HEK293 (cell line): ENCODE measurements at regions not wholly inside any gene's neighbourhood (a gene's known extent, or its start where the extent isn't known, plus 50 kb on each side); places are given as distances from the start of the nearest gene placed in this dataset.
"Not testable (repeated sequence)": the region's sequence is repeated elsewhere in the genome, so short reads cannot be mapped to it uniquely, and the experiment has no call there.

Experiments used
- CTCF ChIA-PET: fragments of 350-600 bp; formaldehyde crosslinking; extraction: SDS; loops from one replicate; lab custom pipeline; 2021; ENCODE audit warnings: antibody characterized with exemption; lab: Yijun Ruan, JAX
- POLR2A ChIA-PET: fragments of 300-600 bp; formaldehyde crosslinking; extraction: SDS; loops from one replicate; lab custom pipeline; 2020; ENCODE audit warnings: antibody characterized with exemption, inconsistent platforms; lab: Yijun Ruan, JAX
- H3K27ac ChIP-seq: fragments of 200-500 bp; sonication (Bioruptor generic); 2 replicates; pipeline ENCODE4 v1.5.1; 2014; ENCODE audit warnings: low read depth, low read length, control low read depth, inconsistent platforms; ENCODE audit errors: extremely low read depth
- H3K36me3 ChIP-seq, 2 experiments: fragments of 200-500 bp in 1 of 2; sonication (Bioruptor generic) in 1 of 2; 1 replicate in 1 of 2; 2 replicates in 1 of 2; pipeline ENCODE4 v1.5.1; 2014 to 2017; ENCODE audit warnings: inconsistent platforms in 2 of 2, low read length in 2 of 2; ENCODE audit not compliant: control insufficient read depth in 2 of 2, insufficient read depth in 1 of 2
- H3K4me1 ChIP-seq: fragments of 200-500 bp; sonication (Bioruptor generic); 2 replicates; pipeline ENCODE4 v1.5.1; 2014; ENCODE audit warnings: mild to moderate bottlenecking, low read length, inconsistent platforms; ENCODE audit not compliant: control insufficient read depth, insufficient read depth
- H3K4me3 ChIP-seq: 2 replicates; pipeline ENCODE4 v1.5.1; 2011; ENCODE audit warnings: low read depth, mild to moderate bottlenecking, control low read depth, low read length, moderate library complexity
- H3K9me3 ChIP-seq: fragments of 200-500 bp; sonication (Bioruptor generic); 2 replicates; pipeline ENCODE4 v1.5.1; 2014; ENCODE audit warnings: low read depth, low read length, inconsistent platforms; ENCODE audit not compliant: control insufficient read depth, insufficient read depth
- BCL11A ChIP-seq: fragments of 450-650 bp; formaldehyde crosslinking; IDR thresholded peaks from 2 replicates; pipeline ENCODE4 v1.5.1; 2016; ENCODE audit warnings: low read depth, missing biosample characterization, missing genetic modification characterization
- GFI1B ChIP-seq: fragments of 450-650 bp; formaldehyde crosslinking; IDR thresholded peaks from 2 replicates; pipeline ENCODE4 v1.5.1; 2016; ENCODE audit warnings: missing biosample characterization, missing genetic modification characterization
- KLF9 ChIP-seq: fragments of 450-650 bp; formaldehyde crosslinking; IDR thresholded peaks from 2 replicates; pipeline ENCODE4 v1.5.1; 2016; ENCODE audit warnings: missing biosample characterization, missing genetic modification characterization, low read depth
- PBX3 ChIP-seq: sonication (generic); formaldehyde crosslinking; IDR thresholded peaks from 2 replicates; pipeline ENCODE4 v1.8.1; 2022; ENCODE audit warnings: mild to moderate bottlenecking, moderate library complexity, missing genetic modification reagents
- REST ChIP-seq: fragments of 450-650 bp; formaldehyde crosslinking; IDR thresholded peaks from 2 replicates; pipeline ENCODE4 v1.5.1; 2016; ENCODE audit warnings: missing biosample characterization, missing genetic modification characterization
- SCRT2 ChIP-seq: fragments of 450-650 bp; formaldehyde crosslinking; IDR thresholded peaks from 2 replicates; pipeline ENCODE4 v1.5.1; 2016; ENCODE audit warnings: missing biosample characterization, missing genetic modification characterization
- WT1 ChIP-seq: fragments of 450-650 bp; formaldehyde crosslinking; IDR thresholded peaks from 2 replicates; pipeline ENCODE4 v1.5.1; 2016; ENCODE audit warnings: missing biosample characterization, missing genetic modification characterization
- ZBTB1 ChIP-seq: fragments of 450-650 bp; formaldehyde crosslinking; IDR thresholded peaks from 2 replicates; pipeline ENCODE4 v1.5.1; 2016; ENCODE audit warnings: missing biosample characterization, missing genetic modification characterization
- ZBTB17 ChIP-seq: fragments of 450-650 bp; formaldehyde crosslinking; IDR thresholded peaks from 2 replicates; pipeline ENCODE4 v1.5.1; 2016; ENCODE audit warnings: missing biosample characterization, missing genetic modification characterization
- ZFP69B ChIP-seq: fragments of 450-650 bp; formaldehyde crosslinking; IDR thresholded peaks from 2 replicates; pipeline ENCODE4 v1.5.1; 2016; ENCODE audit warnings: missing biosample characterization, missing genetic modification characterization
- ZNF239 ChIP-seq: fragments of 450-650 bp; formaldehyde crosslinking; IDR thresholded peaks from 2 replicates; pipeline ENCODE4 v1.5.1; 2016; ENCODE audit warnings: missing biosample characterization, missing genetic modification characterization
- ZNF423 ChIP-seq: fragments of 450-650 bp; formaldehyde crosslinking; IDR thresholded peaks from 2 replicates; pipeline ENCODE4 v1.5.1; 2016; ENCODE audit warnings: missing biosample characterization, missing genetic modification characterization
- ZNF514 ChIP-seq: fragments of 450-650 bp; formaldehyde crosslinking; IDR thresholded peaks from 2 replicates; pipeline ENCODE4 v1.5.1; 2016; ENCODE audit warnings: missing biosample characterization, missing genetic modification characterization
- ZNF660 ChIP-seq: fragments of 450-650 bp; IDR thresholded peaks from 2 replicates; pipeline ENCODE4 v1.5.1; 2018; ENCODE audit warnings: missing biosample characterization, mild to moderate bottlenecking, missing genetic modification characterization
- ZNF843 ChIP-seq: fragments of 450-650 bp; formaldehyde crosslinking; IDR thresholded peaks from 2 replicates; pipeline ENCODE4 v1.5.1; 2016; ENCODE audit warnings: missing biosample characterization, missing genetic modification characterization
- ZSCAN23 ChIP-seq: fragments of 450-650 bp; formaldehyde crosslinking; IDR thresholded peaks from 2 replicates; pipeline ENCODE4 v1.5.1; 2016; ENCODE audit warnings: missing biosample characterization, missing genetic modification characterization
- TF ChIP-seq, protein P1 (sequence below): fragments of 450-650 bp; formaldehyde crosslinking; IDR thresholded peaks from 2 replicates; pipeline ENCODE4 v1.5.1; 2016; ENCODE audit warnings: missing biosample characterization, missing genetic modification characterization
- TF ChIP-seq, protein P2 (sequence below): fragments of 450-650 bp; formaldehyde crosslinking; IDR thresholded peaks from 2 replicates; pipeline ENCODE4 v1.5.1; 2017; ENCODE audit warnings: missing biosample characterization, missing genetic modification characterization
- TF ChIP-seq, protein P3 (sequence below): fragments of 450-650 bp; formaldehyde crosslinking; IDR thresholded peaks from 2 replicates; pipeline ENCODE4 v1.5.1; 2016; ENCODE audit warnings: missing biosample characterization, missing genetic modification characterization

GRCh38 chr10:60470091-60470490 is 80.4 kb upstream of the ANK3 start:
- H3K4me3 ChIP-seq = no peak overlapping the region
- TF ChIP-seq ZNF239 (tag by site-specific recombination) (no peak), ZNF514 (tag by site-specific recombination) (no peak), GFI1B (no peak), PBX3 (CRISPR knock-in tag) (no peak), ZNF660 (tag by site-specific recombination) (no peak), ZBTB17 (tag by site-specific recombination) (no peak), ZSCAN23 (tag by site-specific recombination) (no peak), BCL11A (tag by site-specific recombination) (no peak), ZNF843 (tag by site-specific recombination) (no peak), ZNF423 (tag by site-specific recombination) (no peak), ZBTB1 (tag by site-specific recombination) (no peak)
- TF ChIP-seq, protein P1, sequence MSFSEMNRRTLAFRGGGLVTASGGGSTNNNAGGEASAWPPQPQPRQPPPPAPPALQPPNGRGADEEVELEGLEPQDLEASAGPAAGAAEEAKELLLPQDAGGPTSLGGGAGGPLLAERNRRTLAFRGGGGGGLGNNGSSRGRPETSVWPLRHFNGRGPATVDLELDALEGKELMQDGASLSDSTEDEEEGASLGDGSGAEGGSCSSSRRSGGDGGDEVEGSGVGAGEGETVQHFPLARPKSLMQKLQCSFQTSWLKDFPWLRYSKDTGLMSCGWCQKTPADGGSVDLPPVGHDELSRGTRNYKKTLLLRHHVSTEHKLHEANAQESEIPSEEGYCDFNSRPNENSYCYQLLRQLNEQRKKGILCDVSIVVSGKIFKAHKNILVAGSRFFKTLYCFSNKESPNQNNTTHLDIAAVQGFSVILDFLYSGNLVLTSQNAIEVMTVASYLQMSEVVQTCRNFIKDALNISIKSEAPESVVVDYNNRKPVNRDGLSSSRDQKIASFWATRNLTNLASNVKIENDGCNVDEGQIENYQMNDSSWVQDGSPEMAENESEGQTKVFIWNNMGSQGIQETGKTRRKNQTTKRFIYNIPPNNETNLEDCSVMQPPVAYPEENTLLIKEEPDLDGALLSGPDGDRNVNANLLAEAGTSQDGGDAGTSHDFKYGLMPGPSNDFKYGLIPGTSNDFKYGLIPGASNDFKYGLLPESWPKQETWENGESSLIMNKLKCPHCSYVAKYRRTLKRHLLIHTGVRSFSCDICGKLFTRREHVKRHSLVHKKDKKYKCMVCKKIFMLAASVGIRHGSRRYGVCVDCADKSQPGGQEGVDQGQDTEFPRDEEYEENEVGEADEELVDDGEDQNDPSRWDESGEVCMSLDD (tag by site-specific recombination) = no peak
- no peaks in the 10 kb centered on the region for H3K36me3 ChIP-seq
- no peak overlapping the region for H3K27ac ChIP-seq
- CTCF ChIA-PET = no interaction called here
- H3K4me1 ChIP-seq = no peaks in the 10 kb centered on the region
- POLR2A ChIA-PET = no interaction called here
- H3K9me3 ChIP-seq = no peaks in the 10 kb centered on the region

DNA sequence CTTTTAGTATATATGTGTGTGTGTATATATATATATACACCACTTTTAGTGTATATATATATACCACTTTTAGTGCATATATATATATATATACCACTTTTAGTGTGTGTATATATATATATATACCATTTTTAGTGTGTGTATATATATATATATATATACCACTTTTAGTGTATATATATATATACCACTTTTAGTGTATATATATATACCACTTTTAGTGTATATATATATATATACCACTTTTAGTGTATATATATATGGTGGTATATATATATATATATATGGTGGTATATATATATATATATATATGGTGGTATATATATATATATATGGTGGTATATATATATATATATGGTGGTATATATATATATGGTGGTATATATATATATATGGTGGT is 79.5 kb upstream of the ANK3 start:
- H3K36me3 ChIP-seq, POLR2A ChIA-PET, H3K4me3 ChIP-seq, H3K27ac ChIP-seq, H3K4me1 ChIP-seq, CTCF ChIA-PET, H3K9me3 ChIP-seq: not testable (repeated sequence)

DNA sequence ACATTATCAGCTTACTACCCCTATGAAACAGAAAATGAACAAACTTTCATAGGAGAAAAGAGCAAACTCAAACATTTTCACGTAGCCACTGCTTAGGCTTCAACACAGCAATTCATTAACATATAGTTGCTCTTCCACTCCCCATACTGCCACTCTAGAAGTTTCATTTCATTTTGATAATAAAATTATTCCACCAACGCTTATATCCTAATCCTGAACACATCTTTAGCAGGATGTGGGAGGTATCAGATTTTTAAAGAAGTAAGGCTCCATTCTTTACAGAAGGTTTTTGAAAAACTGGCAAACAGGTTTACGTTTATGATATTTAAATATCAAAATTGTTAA is 77.5 kb upstream of the ANK3 start:
- Histone ChIP-seq H3K36me3 (no peaks in the 10 kb centered on the region), H3K4me1 (no peaks in the 10 kb centered on the region), H3K9me3 (no peaks in the 10 kb centered on the region), H3K27ac (no peak overlapping the region), H3K4me3 (no peak overlapping the region)
- ChIA-PET POLR2A (no interaction called here), CTCF (interaction anchor here (1.0 to 1.4 kb wide), 2 partner anchors 23 to 33 kb away, joined by 4 read pairs; no protein-coding TSS in a partner anchor)
- TF ChIP-seq KLF9 (tag by site-specific recombination) = no peak
- TF ChIP-seq SCRT2 (tag by site-specific recombination) = no peak
- no peak for TF ChIP-seq ZFP69B
- TF ChIP-seq WT1 (tag by site-specific recombination) = no peak
- TF ChIP-seq REST (tag by site-specific recombination) = no peak
- TF ChIP-seq, protein P2, sequence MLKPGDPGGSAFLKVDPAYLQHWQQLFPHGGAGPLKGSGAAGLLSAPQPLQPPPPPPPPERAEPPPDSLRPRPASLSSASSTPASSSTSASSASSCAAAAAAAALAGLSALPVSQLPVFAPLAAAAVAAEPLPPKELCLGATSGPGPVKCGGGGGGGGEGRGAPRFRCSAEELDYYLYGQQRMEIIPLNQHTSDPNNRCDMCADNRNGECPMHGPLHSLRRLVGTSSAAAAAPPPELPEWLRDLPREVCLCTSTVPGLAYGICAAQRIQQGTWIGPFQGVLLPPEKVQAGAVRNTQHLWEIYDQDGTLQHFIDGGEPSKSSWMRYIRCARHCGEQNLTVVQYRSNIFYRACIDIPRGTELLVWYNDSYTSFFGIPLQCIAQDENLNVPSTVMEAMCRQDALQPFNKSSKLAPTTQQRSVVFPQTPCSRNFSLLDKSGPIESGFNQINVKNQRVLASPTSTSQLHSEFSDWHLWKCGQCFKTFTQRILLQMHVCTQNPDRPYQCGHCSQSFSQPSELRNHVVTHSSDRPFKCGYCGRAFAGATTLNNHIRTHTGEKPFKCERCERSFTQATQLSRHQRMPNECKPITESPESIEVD (tag by site-specific recombination) = no peak
- TF ChIP-seq, protein P3, sequence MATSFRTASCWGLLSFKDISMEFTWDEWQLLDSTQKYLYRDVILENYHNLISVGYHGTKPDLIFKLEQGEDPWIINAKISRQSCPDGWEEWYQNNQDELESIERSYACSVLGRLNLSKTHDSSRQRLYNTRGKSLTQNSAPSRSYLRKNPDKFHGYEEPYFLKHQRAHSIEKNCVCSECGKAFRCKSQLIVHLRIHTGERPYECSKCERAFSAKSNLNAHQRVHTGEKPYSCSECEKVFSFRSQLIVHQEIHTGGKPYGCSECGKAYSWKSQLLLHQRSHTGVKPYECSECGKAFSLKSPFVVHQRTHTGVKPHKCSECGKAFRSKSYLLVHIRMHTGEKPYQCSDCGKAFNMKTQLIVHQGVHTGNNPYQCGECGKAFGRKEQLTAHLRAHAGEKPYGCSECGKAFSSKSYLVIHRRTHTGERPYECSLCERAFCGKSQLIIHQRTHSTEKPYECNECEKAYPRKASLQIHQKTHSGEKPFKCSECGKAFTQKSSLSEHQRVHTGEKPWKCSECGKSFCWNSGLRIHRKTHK (tag by site-specific recombination) = no peak
